ENCODE measurements at regions not wholly inside any gene's neighbourhood (a gene's known extent, or its start where the extent isn't known, plus 50 kb on each side); places are given as distances from the start of the nearest gene placed in this dataset.
A peak's percentile ranks its signal among the peaks of the same experiment; 100 is the strongest.

DNA sequence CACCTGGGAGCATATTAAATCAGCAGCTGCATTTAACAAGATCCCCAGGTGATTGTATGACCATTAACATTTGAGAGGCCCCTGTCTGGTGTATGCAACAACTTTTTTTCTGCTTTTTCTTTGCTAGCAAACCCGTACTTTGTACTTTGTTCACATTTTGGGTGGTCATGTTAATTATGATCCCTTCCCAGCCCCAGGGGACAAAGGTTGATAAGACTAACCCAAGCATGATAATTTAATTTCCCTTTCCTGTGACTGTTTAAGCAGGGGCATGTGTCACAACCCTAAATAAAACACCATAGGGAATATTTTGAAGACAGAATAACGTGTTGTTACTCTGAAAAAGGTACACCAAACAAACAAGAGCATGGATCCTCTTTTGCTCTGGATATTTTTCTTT lies 332.0 kb downstream of the PCDH18 start:
- no peak for DNase-seq (ENCODE audit: low spot score)

DNA sequence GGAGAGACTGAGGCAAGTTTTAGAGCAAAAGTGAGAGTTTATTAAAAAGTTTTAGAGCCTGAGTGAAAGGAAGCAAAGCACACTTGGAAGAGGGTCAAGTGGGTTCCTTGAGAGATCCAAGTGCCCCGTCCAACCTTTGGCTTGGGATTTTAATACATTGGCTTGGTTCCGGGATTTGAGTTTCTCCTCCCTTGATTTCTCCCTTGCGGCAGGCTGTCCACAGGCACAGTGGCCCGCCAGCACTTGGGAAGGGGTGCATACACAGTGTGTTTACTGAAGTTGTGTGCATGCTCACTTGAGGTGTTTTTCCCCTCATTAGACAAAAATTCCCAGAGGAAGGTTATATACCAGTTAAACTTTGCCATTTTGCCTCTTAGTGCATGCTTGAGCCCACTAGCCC lies 333.5 kb downstream of the PCDH18 start:
- DNase-seq (ENCODE audit: low spot score), result no peak

DNA sequence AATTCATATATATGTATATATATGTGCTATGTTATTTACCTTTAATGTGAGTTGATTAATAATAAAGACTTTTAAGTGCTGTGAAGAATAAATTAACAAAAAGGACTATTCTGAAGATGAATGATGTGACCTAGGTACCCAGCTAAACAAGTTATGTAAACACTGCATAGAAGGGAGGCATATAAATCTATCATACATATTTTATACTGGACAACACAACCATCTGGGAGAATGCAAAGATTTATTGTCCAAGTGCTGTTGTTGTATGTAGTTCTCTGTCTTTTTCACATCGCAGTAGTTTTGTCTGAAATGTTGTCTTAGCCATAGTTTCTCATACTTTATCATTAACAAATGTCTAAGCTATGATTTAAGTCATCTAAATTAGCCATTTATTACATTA lies 337.6 kb downstream of the PCDH18 start:
- no peak for DNase-seq (ENCODE audit: low spot score)

DNA sequence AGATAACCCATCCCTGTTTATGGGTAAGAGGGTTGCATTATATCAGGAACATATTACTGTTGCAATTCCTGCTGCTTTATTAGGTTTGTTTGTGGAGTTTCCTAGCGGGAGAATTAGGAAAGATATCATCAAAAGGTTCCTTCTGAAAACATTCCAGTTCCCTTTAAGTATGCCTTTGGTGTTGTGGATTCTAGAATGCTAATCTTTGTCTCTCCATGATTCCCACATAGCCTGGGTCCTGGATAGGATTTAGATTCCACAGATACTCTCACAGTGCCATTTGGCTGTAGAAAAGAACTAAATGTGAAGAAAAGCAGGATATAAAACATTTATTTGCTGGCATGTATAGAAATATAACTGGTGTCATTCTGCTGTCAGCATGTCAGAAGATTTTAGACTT lies 338.7 kb downstream of the PCDH18 start:
- DNase-seq (ENCODE audit: low spot score), result no peak

DNA sequence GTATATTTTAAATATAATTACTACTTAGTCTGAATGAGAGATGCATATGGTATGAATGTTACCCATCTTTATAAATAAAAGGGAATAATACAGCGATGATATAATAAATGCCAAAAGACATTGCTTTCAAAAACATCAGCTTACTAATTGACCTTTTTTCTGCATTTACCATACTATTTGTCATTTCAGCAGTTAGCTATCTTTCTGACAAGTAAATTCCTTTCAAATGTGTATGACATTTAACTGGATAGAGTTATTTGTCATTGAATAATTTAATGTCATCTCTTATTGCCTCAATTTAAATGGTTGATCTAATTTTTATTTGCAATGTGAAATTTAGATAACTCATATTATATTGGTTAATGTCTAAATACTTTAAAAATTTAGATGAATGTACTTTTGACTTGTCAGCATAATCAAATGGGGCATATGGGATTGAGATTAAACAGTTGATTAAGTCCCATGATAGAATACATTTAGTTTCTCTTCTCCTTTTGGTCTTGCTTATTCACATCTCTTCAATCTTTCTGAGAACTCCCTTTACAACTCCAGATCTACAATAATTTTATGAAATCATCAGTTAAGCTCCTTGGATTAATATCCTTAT lies 350.9 kb downstream of the PCDH18 start:
- DNase-seq (ENCODE audit: low spot score), result no peak

DNA sequence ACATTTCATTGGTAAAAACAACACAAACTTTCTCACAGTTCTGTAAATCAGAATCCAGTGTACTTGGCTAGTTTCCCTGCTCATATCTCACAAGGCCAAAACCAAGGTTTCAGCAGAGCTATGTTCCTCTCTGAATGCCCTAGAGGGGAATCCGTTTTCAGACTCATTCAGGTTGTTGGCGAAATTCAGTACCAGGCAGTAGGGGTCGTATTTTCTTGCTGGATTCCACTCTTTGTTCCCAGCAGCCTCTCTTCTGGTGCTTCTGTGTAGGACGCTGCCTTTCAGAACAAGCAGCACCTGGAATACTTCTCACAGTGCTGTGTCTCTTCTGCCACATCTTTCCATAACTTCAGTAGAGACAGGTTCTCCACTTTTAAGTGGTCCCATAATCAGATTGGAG lies 351.9 kb downstream of the PCDH18 start:
- no peak for DNase-seq (ENCODE audit: low spot score)

DNA sequence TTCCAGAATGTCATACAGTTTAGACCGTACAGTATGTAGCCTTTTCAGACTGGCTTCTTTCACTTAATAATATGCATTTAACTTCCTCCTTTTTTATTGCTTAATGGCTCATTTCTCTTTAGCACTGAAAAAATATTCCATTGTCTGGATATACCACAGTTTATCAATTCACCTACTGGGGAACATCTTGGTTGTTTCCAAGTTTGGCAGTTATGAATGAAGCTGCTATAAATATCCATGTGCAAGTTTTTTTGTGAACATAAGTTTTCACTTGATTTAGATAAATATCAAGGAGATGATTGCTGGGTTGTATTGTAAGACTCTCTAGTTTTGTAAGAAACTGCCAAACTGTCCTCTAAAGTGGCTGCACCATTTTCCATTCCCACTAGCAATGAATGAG lies 375.5 kb downstream of the PCDH18 start:
- no peak for DNase-seq (ENCODE audit: low spot score)

DNA sequence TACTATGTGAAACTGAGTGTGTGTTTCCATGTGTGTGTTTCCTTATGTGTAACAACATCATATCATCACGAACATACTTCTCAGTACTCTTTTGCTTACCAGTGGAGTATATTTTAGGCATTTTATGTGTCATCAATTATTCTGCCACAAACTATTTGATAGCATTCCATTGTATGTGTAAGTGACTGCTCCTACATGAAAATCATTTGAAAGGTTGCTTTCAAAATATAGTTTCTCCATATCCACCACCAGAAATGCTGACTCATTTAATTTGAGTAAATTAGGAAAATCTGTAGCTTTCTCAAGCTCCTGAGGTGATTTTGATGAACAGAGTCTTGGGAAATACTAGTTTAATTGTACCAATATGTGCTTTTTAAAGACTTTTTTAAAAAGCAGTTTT lies 376.2 kb downstream of the PCDH18 start:
- no peak for DNase-seq (ENCODE audit: low spot score)

DNA sequence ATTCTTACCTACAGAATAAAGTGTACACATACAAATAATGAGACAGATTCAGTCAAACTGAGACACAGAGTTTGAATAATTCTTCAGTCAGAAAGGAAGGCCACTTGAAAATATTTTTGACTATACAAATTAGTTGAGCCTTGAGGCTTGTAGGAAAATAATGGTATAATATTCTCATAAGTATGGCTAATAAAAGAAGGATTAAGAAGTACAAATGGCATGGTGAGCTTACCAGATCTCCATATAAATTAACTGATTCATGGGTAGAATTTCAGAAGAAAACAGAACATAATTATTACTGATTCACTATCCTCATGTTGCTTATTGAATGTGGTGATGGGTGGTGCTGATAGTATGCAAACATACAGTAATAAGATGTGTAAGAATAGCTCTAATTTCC lies 401.1 kb downstream of the PCDH18 start:
- DNase-seq (ENCODE audit: low spot score), result no peak

DNA sequence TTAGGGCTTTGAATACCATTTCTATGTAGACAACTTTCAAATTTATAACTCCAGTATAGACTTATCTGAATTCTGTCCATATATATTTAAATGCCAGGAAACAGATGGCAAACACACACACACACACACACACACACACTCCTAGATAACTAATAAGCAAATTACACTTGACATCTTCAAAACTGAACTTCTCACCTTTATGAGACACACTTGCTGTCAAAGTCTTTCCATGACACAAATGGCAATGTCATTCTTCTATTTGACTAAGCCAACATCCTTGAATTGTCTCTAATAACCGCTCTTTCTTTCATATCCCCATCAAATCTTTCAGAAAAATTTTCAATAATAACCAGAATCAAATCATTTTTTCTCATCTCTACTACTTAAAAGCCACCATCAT lies 402.4 kb downstream of the PCDH18 start:
- DNase-seq (ENCODE audit: low spot score), result no peak

DNA sequence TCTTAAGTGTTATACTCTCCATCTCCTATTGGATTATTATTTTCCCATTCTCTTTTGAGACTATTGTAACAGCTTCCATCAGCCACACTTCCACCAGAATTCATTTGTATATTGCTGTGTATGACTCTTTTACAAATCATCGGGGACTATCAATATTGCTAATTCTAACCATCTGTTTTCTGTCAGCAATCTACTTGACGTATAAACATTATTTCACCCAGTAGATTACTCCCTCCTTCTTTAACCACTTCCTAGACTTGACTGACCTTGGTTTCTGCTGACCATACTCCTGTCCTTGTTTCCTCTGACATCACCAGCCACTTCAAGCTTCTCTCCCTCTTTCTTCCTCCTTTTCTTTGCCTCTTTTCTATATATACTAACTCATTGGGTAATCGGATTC lies 402.9 kb downstream of the PCDH18 start:
- DNase-seq (ENCODE audit: low spot score), result no peak

DNA sequence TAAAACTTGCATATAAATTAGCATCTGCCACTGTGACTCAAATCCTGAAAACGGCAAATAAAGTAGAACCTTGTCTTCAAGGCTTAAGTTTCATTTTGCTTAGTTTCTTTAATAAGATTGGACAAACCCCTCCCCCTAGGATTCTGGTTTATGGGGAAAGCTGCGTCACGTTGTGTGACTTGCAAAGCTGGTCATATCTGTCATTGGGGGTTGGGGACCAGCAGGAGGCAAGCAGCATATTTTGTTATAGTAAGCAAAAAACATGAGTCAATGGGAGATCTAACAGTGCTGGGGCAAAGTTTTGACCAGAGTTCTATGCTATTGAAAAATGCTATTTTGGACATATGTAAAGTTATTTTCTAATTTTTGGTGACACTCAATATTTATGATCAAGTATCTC lies 407.3 kb downstream of the PCDH18 start:
- no peak for DNase-seq (ENCODE audit: low spot score)

DNA sequence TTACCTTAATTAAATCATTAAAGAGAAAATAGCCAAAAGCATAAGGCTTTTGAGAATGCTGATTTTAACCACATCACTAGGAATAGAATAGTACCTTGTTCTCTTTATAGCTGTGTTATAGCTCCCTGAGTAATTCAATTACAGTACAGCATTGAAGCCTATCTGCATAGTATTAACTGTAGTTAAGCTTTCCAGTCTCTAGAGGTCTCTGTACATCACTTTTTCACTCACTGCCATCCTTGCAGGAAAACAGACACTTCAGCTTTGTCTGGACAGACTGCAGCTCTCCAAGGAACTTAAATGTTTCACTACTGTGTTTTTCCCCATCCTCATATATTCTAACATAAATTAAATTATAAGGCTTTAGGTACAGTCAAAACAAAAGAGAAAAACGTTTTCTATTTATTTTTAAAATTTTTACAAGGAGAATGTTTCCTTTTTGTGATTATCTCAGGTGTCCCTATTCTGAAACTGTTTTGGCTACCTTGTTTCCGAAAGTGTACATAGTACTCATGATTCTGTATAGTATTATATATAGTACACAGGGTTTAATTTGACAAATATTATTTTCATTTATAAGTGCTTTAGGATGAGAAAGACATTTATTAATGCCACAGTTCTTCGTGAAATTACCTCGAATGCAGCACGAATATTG lies 407.9 kb downstream of the PCDH18 start:
- peak; percentile 58 for DNase-seq (ENCODE audit: low spot score)

DNA sequence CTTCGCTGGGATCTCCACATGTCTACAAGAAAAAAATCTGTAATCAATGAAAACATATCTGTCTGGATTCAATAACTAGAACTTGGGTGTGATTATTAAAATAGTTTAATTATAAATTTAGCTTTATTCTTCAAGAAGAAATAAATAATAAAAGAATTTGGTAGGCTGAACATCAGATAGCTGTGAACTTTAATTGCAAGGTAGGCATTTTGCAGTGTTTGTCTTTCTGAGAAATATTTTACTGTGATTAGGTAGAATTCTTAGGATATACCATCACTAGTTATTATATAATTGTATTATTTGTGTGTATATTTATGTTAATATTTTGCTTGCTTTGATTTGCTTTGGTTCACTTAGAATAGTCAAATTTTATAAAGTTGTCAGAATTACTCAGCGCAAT lies 409.4 kb downstream of the PCDH18 start:
- DNase-seq (ENCODE audit: low spot score), result no peak

DNA sequence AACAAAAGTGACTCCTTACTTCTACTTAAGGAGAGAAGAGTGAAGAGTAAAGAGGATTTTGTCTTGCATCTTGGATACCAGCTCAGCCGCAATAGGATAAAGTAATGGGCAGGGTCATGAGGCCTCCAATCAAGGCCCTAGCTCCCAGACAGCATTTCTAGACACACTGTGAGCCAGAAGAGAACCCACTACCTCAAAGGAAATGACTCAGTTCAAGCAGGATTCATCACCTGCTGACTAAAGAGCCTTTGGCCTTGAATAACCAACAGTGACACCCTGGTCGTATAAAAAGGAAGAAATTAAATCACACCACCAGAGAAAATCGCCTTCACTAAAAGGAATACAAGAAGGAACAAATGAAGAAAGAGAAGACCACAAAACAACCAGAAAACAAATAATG lies 416.1 kb downstream of the PCDH18 start:
- DNase-seq (ENCODE audit: low spot score), result no peak

DNA sequence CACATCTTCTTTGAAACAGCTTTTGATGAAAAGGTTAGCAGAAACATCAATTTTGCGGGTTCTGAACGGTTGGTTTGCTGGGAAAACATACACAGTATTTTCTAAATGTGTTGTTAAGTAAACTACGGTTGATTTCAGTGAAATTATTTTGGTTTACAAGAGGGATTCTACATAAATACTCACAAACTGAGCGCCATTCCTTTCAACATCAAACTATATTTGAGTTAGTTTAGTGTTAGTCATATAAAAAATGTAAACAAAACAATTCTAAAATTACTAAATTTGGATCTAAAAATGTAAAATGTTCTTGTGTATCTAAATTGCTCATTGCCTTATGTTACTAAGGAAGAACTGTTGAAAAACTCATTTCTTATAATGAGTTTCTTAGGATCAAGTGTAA lies 425.6 kb downstream of the PCDH18 start:
- no peak for DNase-seq (ENCODE audit: low spot score)

DNA sequence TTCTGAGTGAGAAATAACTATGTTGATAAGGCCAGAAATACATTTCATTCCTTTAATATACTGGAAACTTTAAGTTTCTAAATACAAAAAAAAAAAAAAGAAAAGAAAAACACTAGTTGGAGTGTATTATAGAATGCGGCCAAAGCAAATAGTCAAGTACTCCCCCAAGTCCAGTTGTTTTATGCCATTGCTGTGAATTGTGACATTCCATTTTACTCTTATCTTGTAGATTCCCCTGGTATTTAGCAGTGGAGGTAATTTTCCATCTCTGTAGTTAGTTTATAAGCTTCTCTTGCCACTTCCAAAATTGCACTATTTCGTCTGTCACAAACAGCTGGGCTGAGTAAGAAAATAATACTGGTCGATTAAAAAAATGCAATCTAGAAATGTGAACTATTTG lies 426.0 kb downstream of the PCDH18 start:
- DNase-seq (ENCODE audit: low spot score), result no peak

DNA sequence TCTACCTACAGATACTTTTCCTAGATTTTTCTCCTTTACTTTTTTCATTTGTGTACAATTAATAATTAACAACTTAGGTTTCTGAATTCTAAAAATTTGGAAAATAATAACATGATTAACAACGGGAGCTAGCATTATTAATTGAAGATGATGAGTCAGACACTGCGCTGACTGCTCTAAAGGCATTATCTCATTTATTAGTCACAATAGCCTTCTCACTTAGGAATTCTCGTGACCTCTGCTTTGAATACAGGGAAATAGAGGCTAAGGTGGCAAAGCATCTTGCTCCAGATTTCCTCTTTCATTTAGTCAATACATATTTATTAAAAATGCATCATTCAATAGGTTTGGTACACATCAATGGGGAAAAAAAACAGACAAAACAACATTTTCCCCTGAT lies 441.3 kb downstream of the PCDH18 start:
- DNase-seq (ENCODE audit: low spot score), result no peak

DNA sequence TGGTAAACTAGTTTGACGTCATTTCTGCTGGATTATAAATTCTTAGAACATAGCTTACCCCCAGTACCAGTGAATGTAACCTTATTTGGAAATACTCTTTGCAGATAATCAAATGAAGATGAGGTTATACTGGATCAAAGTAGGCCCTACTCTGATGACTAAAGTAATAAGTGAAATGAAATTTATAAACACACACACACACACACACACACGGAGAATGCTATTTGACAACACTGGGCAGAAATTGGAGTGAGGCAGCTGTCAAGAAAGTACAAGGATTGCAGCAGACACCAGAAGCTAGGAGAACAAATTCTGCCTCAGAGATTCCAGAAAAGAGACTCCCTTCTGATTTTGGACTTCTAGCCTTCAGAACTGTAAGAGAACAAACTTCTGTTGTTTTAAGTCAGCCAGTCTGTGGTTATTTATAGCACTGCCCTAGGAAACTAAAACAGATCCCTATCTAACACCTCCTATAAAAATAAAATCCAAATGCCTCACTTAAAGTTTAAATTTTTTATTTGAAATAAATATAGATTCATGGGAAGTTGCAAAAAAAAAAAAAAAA lies 448.6 kb downstream of the PCDH18 start:
- DNase-seq (ENCODE audit: low spot score), result no peak

DNA sequence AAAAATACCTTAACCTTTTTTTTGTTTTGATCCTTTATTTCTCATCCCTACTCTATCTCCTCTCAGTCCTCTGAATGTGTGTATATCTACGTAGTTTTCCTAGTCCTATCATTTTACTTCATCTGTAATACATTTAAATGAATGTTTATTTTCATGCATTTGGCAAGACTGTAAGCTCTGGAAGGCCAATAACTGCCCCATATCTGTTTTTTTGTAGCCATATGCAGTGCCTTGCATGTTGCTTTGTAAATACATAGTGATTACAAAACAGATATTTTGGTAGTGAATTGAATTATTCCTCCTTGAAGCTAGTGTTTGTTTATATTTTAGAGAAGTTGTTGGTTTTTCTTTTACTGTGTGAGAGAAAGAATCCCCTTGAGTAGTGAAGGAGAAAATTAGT lies 450.2 kb downstream of the PCDH18 start:
- no peak for DNase-seq (ENCODE audit: low spot score)

DNA sequence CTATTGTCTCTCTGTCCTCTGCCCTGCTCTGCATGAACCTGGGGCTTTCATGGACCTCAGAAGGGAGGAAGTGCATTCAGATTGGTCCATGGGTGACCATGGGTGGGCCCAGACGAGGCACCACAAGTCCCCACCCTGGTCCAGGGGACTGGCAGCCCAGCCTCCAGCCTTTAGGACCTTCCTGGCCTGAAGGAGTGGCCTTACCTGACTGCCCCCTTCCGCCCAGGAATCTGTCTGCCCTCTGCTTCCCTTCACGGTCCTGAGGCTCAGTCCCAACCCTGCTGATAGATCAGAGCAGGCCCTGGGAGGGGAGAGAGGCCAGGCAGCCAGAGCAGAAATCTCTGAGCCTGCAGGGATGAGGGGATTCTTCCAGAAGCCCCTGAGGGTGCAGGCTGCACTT lies 455.4 kb downstream of the PCDH18 start:
- DNase-seq (ENCODE audit: low spot score), result no peak

DNA sequence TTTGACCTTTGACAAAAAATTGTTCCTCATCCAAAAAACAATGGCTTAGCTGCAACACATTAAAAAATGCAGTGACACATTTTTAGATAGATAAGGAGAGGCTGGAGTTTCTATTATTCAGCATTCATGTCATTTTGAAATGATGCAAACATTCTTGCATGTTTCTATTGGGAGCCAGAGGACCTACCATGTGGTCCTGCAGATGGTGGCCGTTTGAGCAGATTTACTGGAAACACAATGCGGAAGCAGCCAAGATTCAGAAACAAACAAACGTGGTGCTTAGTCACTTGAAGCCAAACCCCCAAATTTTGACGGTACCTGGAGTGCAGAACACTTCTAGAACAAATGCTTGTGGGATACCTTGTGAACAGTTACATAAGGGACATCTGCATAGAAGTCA lies 456.7 kb downstream of the PCDH18 start:
- no peak for DNase-seq (ENCODE audit: low spot score)

DNA sequence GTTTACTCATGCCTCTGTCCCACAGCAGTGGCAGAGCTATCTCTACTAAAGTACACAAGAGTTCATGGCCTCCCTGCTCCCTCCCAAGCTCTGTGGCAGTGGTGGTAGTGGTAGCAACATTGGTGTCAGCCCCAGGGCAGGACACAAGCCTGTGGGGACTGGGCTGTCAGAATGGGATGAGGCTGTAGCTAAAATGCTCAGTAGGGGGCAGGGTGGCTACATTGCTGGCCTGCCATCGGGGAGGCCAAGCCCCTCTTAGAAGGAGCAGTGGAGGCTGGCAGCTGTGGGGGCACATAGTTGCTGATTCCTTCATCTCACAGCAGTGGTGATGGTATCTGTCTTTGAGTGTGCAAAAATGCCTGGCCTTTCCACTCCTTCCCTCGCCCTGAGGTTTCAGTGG lies 461.7 kb downstream of the PCDH18 start:
- DNase-seq (ENCODE audit: low spot score), result no peak

DNA sequence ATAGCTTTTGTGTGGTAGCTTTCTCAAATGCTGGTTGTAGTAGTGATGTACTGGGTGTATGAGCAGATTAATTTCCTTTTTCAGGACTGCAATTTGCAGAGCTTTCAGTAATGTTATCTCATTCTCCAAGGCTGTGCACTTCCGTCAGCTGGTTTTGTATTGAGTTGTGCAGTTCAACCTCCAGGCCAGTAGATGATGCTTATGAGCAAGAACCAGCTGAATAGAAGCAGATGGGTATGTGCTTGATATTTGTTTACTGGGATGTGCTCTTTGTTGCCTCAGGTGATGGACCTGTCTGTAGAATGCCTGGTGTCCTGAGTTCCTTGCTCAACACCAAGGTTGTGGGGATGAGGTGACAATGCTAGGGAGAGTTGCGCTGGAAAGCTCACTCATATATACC lies 462.8 kb downstream of the PCDH18 start:
- no peak for DNase-seq (ENCODE audit: low spot score)

All from putamen (tissue), 1 donor.